Activated naive CD8-positive, alpha-beta T cell treated with anti-CD3 and anti-CD28 coated beads, Interleukin-2, amount 50 U/mL, for 24 hours (primary cell): ENCODE measurements at regions not wholly inside any gene's neighbourhood (a gene's known extent, or its start where the extent isn't known, plus 50 kb on each side); places are given as distances from the start of the nearest gene placed in this dataset.

Experiments used
- ATAC-seq: fragments of 150-1000 bp; cut with Tn5 transposase; one replicate; pipeline ENCODE4 v1.10.0; 2021
- DNase-seq: peaks from one replicate; pipeline ENCODE4 v3.0.0; 2021
- H3K27ac Mint-ChIP-seq: one replicate; pipeline ENCODE4 v1.8.0; 2021; ENCODE audit warnings: mild to moderate bottlenecking, mixed read lengths
- H3K27me3 Mint-ChIP-seq: one replicate; pipeline ENCODE4 v1.8.0; 2021; ENCODE audit warnings: mixed read lengths
- H3K36me3 Mint-ChIP-seq: one replicate; pipeline ENCODE4 v1.8.0; 2021; ENCODE audit warnings: low read depth, mixed read lengths
- H3K4me1 Mint-ChIP-seq: one replicate; pipeline ENCODE4 v1.8.0; 2021; ENCODE audit warnings: mixed read lengths
- H3K4me3 Mint-ChIP-seq: one replicate; pipeline ENCODE4 v1.8.0; 2021; ENCODE audit warnings: mild to moderate bottlenecking, moderate library complexity, mixed read lengths
- H3K9me3 Mint-ChIP-seq: one replicate; pipeline ENCODE4 v1.8.0; 2021; ENCODE audit warnings: mixed read lengths

DNA sequence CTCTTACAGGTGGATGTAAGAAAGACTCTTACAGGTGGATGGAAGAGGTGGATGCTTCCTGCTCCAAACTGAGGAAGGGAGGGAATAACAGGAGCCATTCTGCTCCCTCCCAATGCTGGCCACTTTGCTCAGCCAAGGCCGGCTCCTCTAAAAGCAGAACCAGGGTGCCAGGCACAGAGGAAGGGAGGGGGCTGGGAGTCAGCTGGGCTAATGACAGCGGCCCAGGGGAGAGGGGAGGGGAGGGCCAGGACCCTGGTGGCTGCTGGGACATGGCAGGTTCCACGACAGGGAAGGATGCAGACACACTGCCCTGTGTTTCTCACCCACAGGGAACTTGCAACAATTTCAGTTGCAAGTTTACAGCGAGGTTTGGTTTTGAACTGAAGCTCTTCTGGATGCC, 173.4 kb downstream of the ANAPC1 start:
- H3K4me3 Mint-ChIP-seq = no peak overlapping the region
- no peak for ATAC-seq
- no peak overlapping the region for H3K27ac Mint-ChIP-seq
- peaks cover 24% of the 10 kb centered on the region for H3K27me3 Mint-ChIP-seq
- peaks cover 12% of the 10 kb centered on the region for H3K4me1 Mint-ChIP-seq
- DNase-seq = no peak
- H3K9me3 Mint-ChIP-seq = no peaks in the 10 kb centered on the region
- H3K36me3 Mint-ChIP-seq = no peaks in the 10 kb centered on the region

DNA sequence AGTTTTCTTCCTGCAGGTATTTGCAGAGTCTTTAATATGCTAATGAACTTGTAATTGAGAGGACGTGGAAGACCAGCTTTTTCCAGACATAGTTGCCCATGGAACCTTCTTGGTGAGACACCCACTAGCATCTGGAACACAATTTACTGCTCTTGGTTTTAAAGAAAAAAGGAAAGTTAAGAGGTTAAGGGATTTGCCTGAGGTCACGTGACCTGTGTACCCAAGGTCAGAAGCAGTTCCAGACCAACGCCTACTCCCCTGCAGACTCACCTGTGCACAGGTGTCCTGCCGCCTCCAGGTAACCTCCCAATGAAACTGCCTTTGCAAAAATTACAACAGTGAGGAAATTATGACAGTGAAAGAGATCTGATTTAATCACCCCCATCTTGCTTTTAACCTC, 172.7 kb downstream of the ANAPC1 start:
- ATAC-seq (no peak), DNase-seq (no peak)
- peaks cover 5% of the 10 kb centered on the region for H3K4me1 Mint-ChIP-seq
- no peaks in the 10 kb centered on the region for H3K36me3 Mint-ChIP-seq
- H3K27me3 Mint-ChIP-seq = peaks cover 23% of the 10 kb centered on the region
- no peaks in the 10 kb centered on the region for H3K9me3 Mint-ChIP-seq
- no peak overlapping the region for H3K27ac Mint-ChIP-seq
- H3K4me3 Mint-ChIP-seq = no peak overlapping the region

DNA sequence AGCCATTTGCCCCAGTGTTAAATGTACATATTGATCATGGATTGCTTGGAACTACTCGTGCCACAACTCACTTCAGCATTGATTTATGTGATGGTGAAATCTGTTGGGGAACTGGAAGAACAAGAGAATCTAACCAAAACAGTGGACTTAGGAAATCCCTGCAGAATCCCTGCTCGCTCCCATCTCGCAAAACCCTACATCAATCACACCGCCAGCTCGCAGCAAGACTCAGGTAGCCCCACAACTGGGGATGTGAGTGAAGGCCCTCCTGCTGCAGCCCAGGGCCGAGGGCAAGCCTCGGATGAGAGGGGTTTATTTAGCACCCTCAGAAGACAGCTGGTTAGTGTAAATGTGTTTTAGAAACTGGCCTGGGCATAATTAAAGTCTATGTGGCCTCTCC, 171.6 kb downstream of the ANAPC1 start:
- Mint-ChIP-seq H3K36me3 (no peaks in the 10 kb centered on the region), H3K27ac (no peak overlapping the region), H3K4me1 (no peaks in the 10 kb centered on the region), H3K9me3 (no peaks in the 10 kb centered on the region), H3K27me3 (peaks cover 21% of the 10 kb centered on the region), H3K4me3 (no peak overlapping the region)
- ATAC-seq (no peak), DNase-seq (no peak)

DNA sequence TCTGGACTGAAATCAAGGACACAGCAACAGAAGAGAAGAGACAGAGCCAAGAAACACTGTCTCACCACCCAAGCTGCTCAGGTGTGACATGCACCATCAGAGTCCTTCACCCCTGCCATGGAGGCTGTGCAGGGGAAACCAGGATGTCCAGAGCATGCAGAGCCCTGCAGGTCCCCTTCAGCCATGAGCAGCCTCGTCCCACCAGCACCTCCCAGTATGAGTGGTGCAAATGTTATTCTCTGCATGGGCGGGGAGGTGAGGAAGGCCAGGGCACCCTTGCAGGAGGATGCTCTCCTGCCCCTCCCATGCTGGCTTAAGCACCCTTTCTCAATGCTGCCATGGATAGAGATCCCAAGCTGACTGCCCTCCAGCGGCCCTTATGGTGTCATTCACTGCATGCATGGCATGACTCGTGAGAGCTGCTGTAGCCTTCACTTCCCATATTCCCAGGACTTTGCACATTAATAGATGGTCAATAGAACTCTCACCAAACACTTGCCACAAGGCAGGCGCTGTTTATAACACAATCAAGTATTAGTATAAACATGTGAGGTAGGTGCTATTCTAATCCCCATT, 171.0 kb downstream of the ANAPC1 start:
- H3K4me3 Mint-ChIP-seq = no peak overlapping the region
- ATAC-seq = no peak
- H3K27ac Mint-ChIP-seq = no peak overlapping the region
- H3K36me3 Mint-ChIP-seq = no peaks in the 10 kb centered on the region
- no peaks in the 10 kb centered on the region for H3K4me1 Mint-ChIP-seq
- H3K9me3 Mint-ChIP-seq = no peaks in the 10 kb centered on the region
- H3K27me3 Mint-ChIP-seq = peaks cover 16% of the 10 kb centered on the region
- DNase-seq = no peak

DNA sequence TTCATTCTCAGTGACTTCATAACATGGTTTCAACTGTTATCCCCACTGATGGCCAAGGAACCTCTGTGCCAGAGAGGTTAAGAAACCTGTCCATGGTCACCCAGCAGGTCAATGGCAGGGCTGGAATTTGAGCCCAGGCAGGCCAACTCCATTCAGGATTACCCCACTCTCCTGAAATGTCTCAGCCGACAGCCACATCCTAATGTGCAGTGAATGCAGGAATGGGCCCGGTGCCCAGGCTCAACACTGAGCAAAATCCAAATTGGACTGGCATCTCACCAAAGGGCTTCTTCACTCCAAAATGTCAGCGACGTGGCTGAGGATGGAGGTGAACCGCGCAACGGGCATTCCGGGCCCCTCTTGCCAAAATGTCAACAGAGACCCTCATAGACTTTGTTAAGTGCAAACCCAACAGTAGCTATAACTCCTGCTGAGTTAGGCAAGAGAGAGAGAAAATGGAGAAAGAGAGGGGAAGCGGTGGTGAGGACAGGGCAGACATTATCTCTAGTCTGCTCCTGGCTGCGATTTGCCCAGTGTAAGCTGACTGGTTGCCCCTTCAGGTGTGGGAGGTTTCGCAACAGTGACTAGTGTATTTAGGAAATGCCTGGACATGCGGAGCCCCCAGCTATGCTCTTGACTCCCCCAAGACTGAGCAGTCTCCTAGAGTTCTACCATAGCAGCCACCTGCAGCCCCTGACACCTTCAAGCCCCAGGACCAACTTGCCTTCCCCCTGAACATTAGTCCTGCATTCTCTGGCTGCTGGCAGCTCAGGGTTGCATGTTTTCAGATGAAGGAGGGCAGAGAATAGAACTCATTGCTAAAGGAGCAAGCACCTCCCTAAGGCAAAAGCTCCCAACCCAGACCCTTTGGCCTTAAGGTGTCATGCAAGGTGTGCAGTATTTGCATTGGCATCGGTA, 167.7 kb downstream of the ANAPC1 start:
- ATAC-seq (no peak), DNase-seq (no peak)
- Mint-ChIP-seq H3K27me3 (peaks cover 3% of the 10 kb centered on the region), H3K4me1 (peaks cover 4% of the 10 kb centered on the region), H3K27ac (no peak overlapping the region), H3K9me3 (no peaks in the 10 kb centered on the region), H3K36me3 (no peaks in the 10 kb centered on the region), H3K4me3 (no peak overlapping the region)

DNA sequence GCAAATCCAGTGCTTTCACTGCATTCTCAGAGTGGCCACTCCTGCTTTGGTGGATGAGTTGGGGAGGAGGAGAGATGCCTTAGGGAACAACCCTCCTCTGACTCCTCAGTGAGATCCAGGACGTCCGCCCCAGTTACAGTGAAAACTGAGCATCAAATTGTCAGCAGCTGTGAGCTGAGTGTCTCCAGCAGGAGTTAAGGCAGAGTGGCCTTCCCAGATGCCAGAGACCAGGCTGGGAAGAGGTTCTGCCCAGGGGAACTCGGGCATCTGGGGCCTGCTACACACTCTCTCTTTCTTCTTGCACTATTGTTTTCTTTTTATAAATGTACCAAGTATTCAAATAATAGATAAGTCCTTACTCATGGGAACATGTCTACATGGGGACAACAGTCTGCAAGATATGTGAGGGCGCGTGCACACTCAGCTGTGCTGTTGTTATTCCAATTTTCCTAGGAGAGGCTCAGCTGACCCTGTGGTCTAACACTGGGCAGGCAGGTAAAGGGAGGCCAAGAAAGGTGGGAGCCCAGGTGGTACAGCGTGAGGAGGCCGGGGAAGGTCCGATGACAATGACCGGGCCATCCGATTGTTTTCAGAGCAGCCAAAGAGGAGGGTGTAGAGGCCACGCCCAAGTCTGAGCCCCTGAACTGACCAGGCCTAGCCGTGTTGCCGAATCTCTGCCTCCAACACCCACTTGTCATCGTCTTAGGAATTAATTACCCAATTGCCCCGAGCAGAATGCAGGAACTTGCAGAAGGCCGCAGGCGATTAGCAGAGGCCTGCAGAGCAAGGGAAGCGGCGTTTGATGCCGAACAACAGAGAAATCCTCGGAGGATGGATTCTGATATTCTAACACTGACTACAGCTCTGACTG, 166.9 kb downstream of the ANAPC1 start:
- no peak for DNase-seq
- Mint-ChIP-seq H3K4me3 (no peak overlapping the region), H3K27me3 (peaks cover 3% of the 10 kb centered on the region), H3K27ac (no peak overlapping the region), H3K9me3 (no peaks in the 10 kb centered on the region), H3K4me1 (peaks cover 4% of the 10 kb centered on the region), H3K36me3 (no peaks in the 10 kb centered on the region)
- ATAC-seq = no peak
